H1 (cell line): ENCODE measurements at regions not wholly inside any gene's neighbourhood (a gene's known extent, or its start where the extent isn't known, plus 50 kb on each side); places are given as distances from the start of the nearest gene placed in this dataset.

ENCODE experiments used
- CTCF ChIA-PET: fragments of 300-600 bp; sonication (Branson Sonifier 250); formaldehyde crosslinking; loops from one replicate; lab custom pipeline; 2021; ENCODE audit not compliant: partially characterized antibody; lab: Charles Lee
- POLR2A ChIA-PET: fragments of 300-600 bp; sonication (Branson Sonifier 250); formaldehyde crosslinking; loops from one replicate; lab custom pipeline; 2021; ENCODE audit warnings: inconsistent platforms; ENCODE audit not compliant: partially characterized antibody; lab: Charles Lee
- DNase-seq, 2 experiments: peaks; one replicate each; pipeline versions ENCODE4 v3.0.0 to v3.0.0-alpha.2; 2010 to 2022; ENCODE audit warnings: low spot score in 2 of 2, low read depth in 1 of 2, mixed read lengths in 1 of 2
- FAIRE-seq: peaks from 2 replicates; lab custom pipeline; 2011; peaks lifted over from hg19 to GRCh38; lab: Jason Lieb, UNC
- H2AFZ ChIP-seq: 2 replicates; pipeline ENCODE4 v1.8.1; 2012; ENCODE audit warnings: low read length, inconsistent platforms
- H2AK5ac ChIP-seq: 2 replicates; pipeline ENCODE4 v1.6.1; 2013; ENCODE audit warnings: low read depth, low read length
- H2BK120ac ChIP-seq: replicated peaks from 2 replicates; pipeline ENCODE3; 2013; ENCODE audit warnings: low read depth, low read length, inconsistent platforms
- H2BK12ac ChIP-seq: 2 replicates; pipeline ENCODE4 v1.6.1; 2013; ENCODE audit warnings: low read depth, low read length
- H2BK15ac ChIP-seq: 2 replicates; pipeline ENCODE4 v1.6.1; 2013; ENCODE audit warnings: low read length
- H2BK20ac ChIP-seq: 2 replicates; pipeline ENCODE4 v1.6.1; 2013; ENCODE audit warnings: low read length
- H2BK5ac ChIP-seq: 2 replicates; pipeline ENCODE4 v1.6.1; 2013; ENCODE audit warnings: low read depth, low read length
- H3K14ac ChIP-seq: 2 replicates; pipeline ENCODE4 v1.6.1; 2013; ENCODE audit warnings: inconsistent platforms; ENCODE audit not compliant: insufficient read length
- H3K18ac ChIP-seq: 2 replicates; pipeline ENCODE4 v1.6.1; 2013; ENCODE audit warnings: low read length; ENCODE audit errors: extremely low read depth
- H3K23ac ChIP-seq: 2 replicates; pipeline ENCODE4 v1.6.1; 2013; ENCODE audit warnings: inconsistent platforms; ENCODE audit not compliant: insufficient read length
- H3K23me2 ChIP-seq: 2 replicates; pipeline ENCODE4 v1.6.1; 2013; ENCODE audit warnings: low read depth, low read length
- H3K27ac ChIP-seq: 2 replicates; pipeline ENCODE4 v1.6.1; 2011; ENCODE audit warnings: low read depth, low read length, inconsistent platforms
- H3K27me3 ChIP-seq, 4 experiments: replicated peaks in 1 of 4; 1 replicate in 1 of 4; 2 replicates in 3 of 4; pipeline versions ENCODE4 v1.6.1 to v1.8.1; 2011 to 2013; ENCODE audit warnings: low read length in 3 of 4, mild to moderate bottlenecking in 3 of 4, inconsistent platforms in 2 of 4, mixed read lengths in 2 of 4, moderate library complexity in 1 of 4; ENCODE audit not compliant: control insufficient read depth in 3 of 4, insufficient read depth in 3 of 4; ENCODE audit errors: extremely low read depth in 1 of 4
- H3K36me3 ChIP-seq, 4 experiments: 2 replicates each; pipeline versions ENCODE4 v1.6.1 to v1.8.1; 2011 to 2013; ENCODE audit warnings: mild to moderate bottlenecking in 4 of 4, low read length in 3 of 4, moderate library complexity in 2 of 4, control low read depth in 1 of 4, inconsistent platforms in 1 of 4; ENCODE audit not compliant: insufficient read depth in 4 of 4, control insufficient read depth in 2 of 4
- H3K4ac ChIP-seq: replicated peaks from 2 replicates; pipeline ENCODE3; 2013; ENCODE audit warnings: low read length, low read depth, mixed read lengths, inconsistent platforms; ENCODE audit not compliant: insufficient read length
- H3K4me1 ChIP-seq, 4 experiments: replicated peaks in 1 of 4; 1 replicate in 1 of 4; 2 replicates in 3 of 4; pipeline versions ENCODE4 v1.6.1 to v1.8.1; 2011 to 2013; ENCODE audit warnings: low read length in 3 of 4, inconsistent platforms in 2 of 4, mixed read lengths in 1 of 4; ENCODE audit not compliant: insufficient read depth in 4 of 4, control insufficient read depth in 3 of 4
- H3K4me2 ChIP-seq, 2 experiments: 2 replicates each; pipeline versions ENCODE4 v1.6.1 to v1.8.1; 2011 to 2013; ENCODE audit warnings: low read depth in 2 of 2, low read length in 2 of 2, control low read depth in 1 of 2, inconsistent platforms in 1 of 2, mild to moderate bottlenecking in 1 of 2; ENCODE audit not compliant: insufficient read depth in 1 of 2
- H3K4me3 ChIP-seq, 4 experiments: fragments of 200-600, 300-600 bp in 1 of 4; sonication (generic), shearing (Covaris generic), sonication (Bioruptor Twin) in 1 of 4; 2 replicates each; pipeline versions ENCODE4 v1.5.1 to v1.8.1; 2011 to 2016; ENCODE audit warnings: low read length in 4 of 4, low read depth in 3 of 4, control low read depth in 2 of 4, inconsistent platforms in 2 of 4, mild to moderate bottlenecking in 2 of 4, mixed read lengths in 1 of 4, moderate library complexity in 1 of 4; ENCODE audit not compliant: insufficient read depth in 2 of 4; ENCODE audit errors: extremely low read depth in 1 of 4
- H3K56ac ChIP-seq: replicated peaks from 2 replicates; pipeline ENCODE3; 2013; ENCODE audit warnings: low read depth, mild to moderate bottlenecking, mixed read lengths, low read length, inconsistent platforms; ENCODE audit not compliant: insufficient read length
- H3K79me1 ChIP-seq: 2 replicates; pipeline ENCODE4 v1.6.1; 2013; ENCODE audit warnings: low read depth, low read length, control low read depth
- H3K79me2 ChIP-seq, 2 experiments: 2 replicates each; pipeline versions ENCODE4 v1.6.1 to v1.8.1; 2012 to 2013; ENCODE audit warnings: low read length in 2 of 2, mild to moderate bottlenecking in 2 of 2, inconsistent platforms in 1 of 2; ENCODE audit not compliant: insufficient read depth in 2 of 2, control insufficient read depth in 1 of 2
- H3K9ac ChIP-seq, 4 experiments: replicated peaks in 1 of 4; 1 replicate in 1 of 4; 2 replicates in 3 of 4; pipeline versions ENCODE4 v1.6.1 to v1.8.1; 2011 to 2013; ENCODE audit warnings: low read depth in 3 of 4, low read length in 3 of 4, control low read depth in 2 of 4, mild to moderate bottlenecking in 2 of 4, moderate library complexity in 2 of 4, inconsistent platforms in 1 of 4; ENCODE audit errors: extremely low read depth in 1 of 4
- H3K9me3 ChIP-seq, 2 experiments: 2 replicates each; pipeline versions ENCODE4 v1.6.1 to v1.8.1; 2012 to 2013; ENCODE audit warnings: mild to moderate bottlenecking in 2 of 2, moderate library complexity in 2 of 2, control low read depth in 1 of 2, inconsistent platforms in 1 of 2, low read depth in 1 of 2, low read length in 1 of 2, mixed read lengths in 1 of 2; ENCODE audit not compliant: insufficient read depth in 2 of 2
- H4K20me1 ChIP-seq, 2 experiments: replicated peaks in 1 of 2; 2 replicates each; pipeline versions ENCODE3 to v1.8.1; 2011 to 2013; ENCODE audit warnings: inconsistent platforms in 2 of 2, low read length in 2 of 2, mild to moderate bottlenecking in 1 of 2; ENCODE audit not compliant: insufficient read depth in 2 of 2, control insufficient read depth in 1 of 2
- H4K5ac ChIP-seq: 2 replicates; pipeline ENCODE4 v1.6.1; 2013; ENCODE audit warnings: low read length, low read depth, mixed read lengths, inconsistent platforms; ENCODE audit not compliant: insufficient read length
- H4K8ac ChIP-seq: 2 replicates; pipeline ENCODE4 v1.8.0; 2013; ENCODE audit warnings: mild to moderate bottlenecking, moderate library complexity, low read length, inconsistent platforms; ENCODE audit not compliant: insufficient read depth; ENCODE audit errors: extremely low read depth
- H4K91ac ChIP-seq: replicated peaks from 2 replicates; pipeline ENCODE3; 2013; ENCODE audit warnings: low read length, mixed read lengths, inconsistent platforms; ENCODE audit not compliant: insufficient read length
- GTF2F1 ChIP-seq: IDR thresholded peaks from 2 replicates; pipeline ENCODE4 v1.6.1; 2012; ENCODE audit warnings: low read depth, low read length, improper control_type of control experiment, borderline replicate concordance
- POLR2A ChIP-seq, 2 experiments: IDR thresholded peaks; 1 replicate in 1 of 2; 2 replicates in 1 of 2; pipeline ENCODE4 v1.6.1; 2011; ENCODE audit warnings: low read depth in 2 of 2, low read length in 2 of 2, mild to moderate bottlenecking in 2 of 2; ENCODE audit errors: control extremely low read depth in 1 of 2
- SIRT6 ChIP-seq: IDR thresholded peaks from one replicate; pipeline ENCODE4 v1.7.1; 2012; ENCODE audit warnings: low read length, inconsistent platforms
- WGBS, 2 experiments: shearing (Covaris generic) in 1 of 2; methylation state at CpG; one replicate each; pipeline versions ENCODE4 v1.1.6 to v1.1.7; 2013 to 2015; ENCODE audit warnings: low lambda C conversion rate in 2 of 2, mixed read lengths in 2 of 2, inconsistent platforms in 1 of 2, low coverage in 1 of 2, missing lambda C conversion rate in 1 of 2; ENCODE audit not compliant: insufficient replicate concordance in 2 of 2, insufficient coverage in 1 of 2, insufficient read length in 1 of 2; ENCODE audit errors: extremely low coverage in 1 of 2, missing lambda C conversion rate in 1 of 2; 5-methylcytosine and 5-hydroxymethylcytosine counted together

- WGBS, 2 experiments: 96% methylated on average over 3 of the region's 3 CpGs; no CpG with 5 or more reads in 1 of the 2 experiments
- no peak overlapping the region for H3K4me3 ChIP-seq
- no peak overlapping the region for H3K56ac ChIP-seq
- no peak overlapping the region for H3K9ac ChIP-seq
- H4K8ac ChIP-seq: no peak overlapping the region
- H2BK120ac ChIP-seq: no peak overlapping the region
- H3K27me3 ChIP-seq: no peaks in the 10 kb centered on the region
- H3K4me1 ChIP-seq: no peaks in the 10 kb centered on the region
- H4K5ac ChIP-seq: no peak overlapping the region
- DNase-seq: no peak
- no peak overlapping the region for H2BK20ac ChIP-seq
- no peak for TF ChIP-seq SIRT6
- TF ChIP-seq POLR2A (IDR thresholded peaks at IDR 0.05; ENCODE audit: control extremely low read depth in 1 of 2, low read depth in 2 of 2, low read length in 2 of 2): no peak
- no peak for TF ChIP-seq GTF2F1
- TF ChIP-seq, all 59 proteins: peak for 0
- no peak overlapping the region for H3K27ac ChIP-seq
- H3K14ac ChIP-seq: no peak overlapping the region
- ChIA-PET CTCF (no interaction called here), POLR2A (no interaction called here)
- no peak overlapping the region for H3K4ac ChIP-seq
- H3K9me3 ChIP-seq: no peaks in the 10 kb centered on the region
- no peak for FAIRE-seq
- no peak overlapping the region for H2BK5ac ChIP-seq
- no peaks in the 10 kb centered on the region for H3K36me3 ChIP-seq
- no peaks in the 10 kb centered on the region for H3K79me1 ChIP-seq
- H3K4me2 ChIP-seq: no peak overlapping the region
- no peak overlapping the region for H2BK12ac ChIP-seq
- H2AFZ ChIP-seq: no peak overlapping the region
- H2BK15ac ChIP-seq: no peak overlapping the region
- no peaks in the 10 kb centered on the region for H3K79me2 ChIP-seq
- no peak overlapping the region for H4K91ac ChIP-seq
- H2AK5ac ChIP-seq: no peak overlapping the region
- no peak overlapping the region for H3K18ac ChIP-seq
- H3K23me2 ChIP-seq: no peaks in the 10 kb centered on the region
- no peaks in the 10 kb centered on the region for H4K20me1 ChIP-seq
- no peak overlapping the region for H3K23ac ChIP-seq
Observed at GRCh38 chrX:15177316-15177715, 92.6 kb downstream of the ASB9 start.
